ENCODE measurements at regions not wholly inside any gene's neighbourhood (a gene's known extent, or its start where the extent isn't known, plus 50 kb on each side); places are given as distances from the start of the nearest gene placed in this dataset.
"Not testable (repeated sequence)": the region's sequence is repeated elsewhere in the genome, so short reads cannot be mapped to it uniquely, and the experiment has no call there.

GRCh38 chr11:3307584-3307983, 71.4 kb downstream of the ZNF195 start:
- TF ChIP-seq CTCF (IDR thresholded peaks at IDR 0.05; ENCODE audit: poor library complexity); EZH2 (IDR thresholded peaks at IDR 0.05; ENCODE audit: borderline replicate concordance); EZH2phosphoT487 (IDR thresholded peaks at IDR 0.05; ENCODE audit: low read depth, severe bottlenecking, unreplicated experiment): not testable (repeated sequence)
